ENCODE measurements at regions not wholly inside any gene's neighbourhood (a gene's known extent, or its start where the extent isn't known, plus 50 kb on each side); places are given as distances from the start of the nearest gene placed in this dataset.

- TF ChIP-seq POLR2A (IDR thresholded peaks at IDR 0.05) (no peak), CTCF (IDR thresholded peaks at IDR 0.05) (no peak)
Observed at GRCh38 chr11:15754221-15754620, 602.1 kb downstream of the SOX6 start.

All from right lobe of liver (tissue), 4 donors.